ENCODE measurements at regions not wholly inside any gene's neighbourhood (a gene's known extent, or its start where the extent isn't known, plus 50 kb on each side); places are given as distances from the start of the nearest gene placed in this dataset.

- TF ChIP-seq CTCF (conservative IDR thresholded peaks at IDR 0.05 in 1 of 2, IDR thresholded peaks at IDR 0.05 in 1 of 2; ENCODE audit: low read depth in 1 of 2, low read length in 2 of 2) (no peak), EZH2 (IDR thresholded peaks at IDR 0.05; ENCODE audit: low read length, missing control alignments) (no peak)
Measured at GRCh38 chr13:68719815-68720214, 1387.8 kb upstream of the ATXN8OS start.

Data from fibroblast of lung (primary cell).